NOMO-1 treated with DMSO at 0.1 percent for 48 hours (cell line): ENCODE measurements at regions not wholly inside any gene's neighbourhood (a gene's known extent, or its start where the extent isn't known, plus 50 kb on each side); places are given as distances from the start of the nearest gene placed in this dataset.
A peak's percentile ranks its signal among the peaks of the same experiment; 100 is the strongest.
"Not testable (repeated sequence)": the region's sequence is repeated elsewhere in the genome, so short reads cannot be mapped to it uniquely, and the experiment has no call there.

Experiments
- DNase-seq: peaks from one replicate; lab custom pipeline; 2025; ENCODE audit not compliant: unreplicated experiment; lab: John Stamatoyannopoulos, UW

GRCh38 chr5:71821029-71821428 is 102.0 kb downstream of the CARTPT start:
- DNase-seq = no peak

- not testable (repeated sequence) for DNase-seq
Measured at GRCh38 chr5:71822065-71822464, 103.0 kb downstream of the CARTPT start.

GRCh38 chr5:71825992-71826391 is 106.9 kb downstream of the CARTPT start:
- DNase-seq = no peak

GRCh38 chr5:71828291-71829040 is 109.4 kb downstream of the CARTPT start:
- no peak for DNase-seq

GRCh38 chr5:71829206-71829605 is 110.1 kb downstream of the CARTPT start:
- DNase-seq = peak; percentile 60

GRCh38 chr5:71830681-71831539 is 111.8 kb downstream of the CARTPT start:
- DNase-seq = no peak

GRCh38 chr5:71832812-71833715 is 114.0 kb downstream of the CARTPT start:
- peak; percentile 9 for DNase-seq

- DNase-seq = peak; percentile 56
Measured at GRCh38 chr5:71834601-71835000, 115.5 kb downstream of the CARTPT start.

GRCh38 chr5:71836084-71836483 is 117.0 kb downstream of the CARTPT start:
- DNase-seq = no peak

- peak; percentile 22 for DNase-seq
Measured at GRCh38 chr5:71836559-71837112, 117.6 kb downstream of the CARTPT start.

GRCh38 chr5:71838286-71838685 is 119.2 kb downstream of the CARTPT start:
- DNase-seq = no peak

GRCh38 chr5:71839096-71839884 is 120.2 kb downstream of the CARTPT start:
- no peak for DNase-seq

GRCh38 chr5:71841107-71841506 is 122.0 kb downstream of the CARTPT start:
- no peak for DNase-seq

GRCh38 chr5:71843111-71843510 is 124.0 kb downstream of the CARTPT start:
- no peak for DNase-seq

- DNase-seq = no peak
Measured at GRCh38 chr5:71844862-71845261, 125.8 kb downstream of the CARTPT start.

- no peak for DNase-seq
Measured at GRCh38 chr5:71859515-71859914, 140.4 kb downstream of the CARTPT start.

GRCh38 chr5:71860048-71860447 is 141.0 kb downstream of the CARTPT start:
- no peak for DNase-seq

GRCh38 chr5:71861682-71862081 is 142.6 kb downstream of the CARTPT start:
- DNase-seq = no peak

- DNase-seq = no peak
Measured at GRCh38 chr5:71862087-71862486, 143.0 kb downstream of the CARTPT start.

- DNase-seq = no peak
Measured at GRCh38 chr5:71862507-71863060, 143.5 kb downstream of the CARTPT start.
